Tibial nerve (tissue), 4 donors: ENCODE measurements at regions not wholly inside any gene's neighbourhood (a gene's known extent, or its start where the extent isn't known, plus 50 kb on each side); places are given as distances from the start of the nearest gene placed in this dataset.
"Not testable (repeated sequence)": the region's sequence is repeated elsewhere in the genome, so short reads cannot be mapped to it uniquely, and the experiment has no call there.

ENCODE experiments used
- DNase-seq, 2 donors: peaks; one replicate each; pipeline ENCODE4 v3.0.0-alpha.2; 2019; ENCODE audit warnings: low spot score in 2 of 2
- H3K27ac ChIP-seq, 4 donors: fragments of 200-600 bp; sonication (generic) in 3 of 4; one replicate each; pipeline ENCODE4 v1.5.1; 2017 to 2019; ENCODE audit warnings: mild to moderate bottlenecking in 1 of 4
- H3K27me3 ChIP-seq, 2 donors: fragments of 200-600 bp; sonication (generic) in 1 of 2; one replicate each; pipeline versions ENCODE4 v1.5.1 to v1.6.0; 2017 to 2019
- H3K36me3 ChIP-seq, 3 donors: fragments of 200-600 bp; sonication (generic); one replicate each; pipeline ENCODE4 v1.5.1; 2018 to 2019
- H3K4me1 ChIP-seq, 4 donors: fragments of 200-600 bp; sonication (generic) in 3 of 4; one replicate each; pipeline ENCODE4 v1.5.1; 2017 to 2019
- H3K4me3 ChIP-seq, 4 donors: fragments of 200-600 bp; sonication (generic) in 3 of 4; one replicate each; pipeline ENCODE4 v1.5.1; 2017 to 2019; ENCODE audit warnings: mild to moderate bottlenecking in 1 of 4, moderate library complexity in 1 of 4
- H3K9me3 ChIP-seq, 4 donors: fragments of 200-600 bp; sonication (generic) in 3 of 4; one replicate each; pipeline ENCODE4 v1.5.1; 2017 to 2019
- CTCF ChIP-seq, 5 experiments: fragments of 200-600 bp in 3 of 5; fragments of 450-650 bp in 2 of 5; sonication (generic) in 3 of 5; IDR thresholded peaks; one replicate each; pipeline ENCODE4 v1.5.1; 2016 to 2019; ENCODE audit warnings: antibody characterized with exemption in 5 of 5, mild to moderate bottlenecking in 3 of 5, moderate library complexity in 2 of 5
- EP300 ChIP-seq, 2 donors: sonication (generic); formaldehyde crosslinking; IDR thresholded peaks; one replicate each; pipeline ENCODE4 v1.6.1; 2017; ENCODE audit warnings: antibody characterized with exemption in 2 of 2, mild to moderate bottlenecking in 1 of 2
- POLR2A ChIP-seq, 2 donors: fragments of 450-650 bp; IDR thresholded peaks; one replicate each; pipeline ENCODE4 v1.6.1; 2017; ENCODE audit warnings: antibody characterized with exemption in 2 of 2, mild to moderate bottlenecking in 2 of 2, moderate library complexity in 2 of 2
- WGBS, 2 donors: methylation state at CpG; one replicate each; pipeline ENCODE4 v1.1.5; 2018; 5-methylcytosine and 5-hydroxymethylcytosine counted together

DNA sequence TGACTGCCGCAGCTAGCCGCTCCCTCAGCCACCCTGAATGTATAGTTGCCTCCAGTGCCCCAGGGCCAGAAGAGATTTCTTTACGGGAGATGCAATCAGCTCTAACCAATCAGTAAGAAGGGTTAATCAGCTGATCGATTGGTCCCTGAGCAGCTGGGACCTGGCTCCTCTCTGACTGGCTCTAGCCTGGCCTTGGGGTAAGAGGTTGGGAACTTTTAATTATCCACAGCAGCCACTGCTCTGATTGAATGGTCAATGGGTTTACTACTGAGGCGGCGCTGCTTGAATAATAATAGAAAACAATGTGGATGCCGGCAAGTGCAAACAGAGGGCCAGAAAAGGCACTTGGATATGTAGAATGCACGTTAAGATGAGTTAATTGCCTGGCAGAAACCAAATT lies 99.8 kb downstream of the TFAP2A start:
- H3K36me3 ChIP-seq = no peaks in the 10 kb centered on the region
- peaks cover 0 to 4% (median 0%) of the 10 kb centered on the region in 4 donors for H3K9me3 ChIP-seq
- no peak for DNase-seq
- 40 to 54% methylated on average over 8 of the region's 8 CpGs for WGBS, 2 donors
- no peak for TF ChIP-seq POLR2A (IDR thresholded peaks at IDR 0.05)
- TF ChIP-seq CTCF (IDR thresholded peaks at IDR 0.05) = no peak
- no peak for TF ChIP-seq EP300 (IDR thresholded peaks at IDR 0.05)
- peak overlapping the region in 1 of 4 donors; percentile 83 for H3K27ac ChIP-seq
- H3K27me3 ChIP-seq = peaks cover 0 to 3% of the 10 kb centered on the region in 2 donors
- no peak overlapping the region for H3K4me3 ChIP-seq
- peaks cover 0 to 8% (median 0%) of the 10 kb centered on the region in 4 donors for H3K4me1 ChIP-seq

GRCh38 chr6:10314163-10314955 lies 100.5 kb downstream of the TFAP2A start:
- Histone ChIP-seq H3K4me3 (no peak overlapping the region), H3K27ac (no peak overlapping the region), H3K4me1 (peaks cover 0 to 8% (median 0%) of the 10 kb centered on the region in 4 donors), H3K36me3 (no peaks in the 10 kb centered on the region), H3K27me3 (peaks cover 0 to 3% of the 10 kb centered on the region in 2 donors), H3K9me3 (peaks cover 0 to 4% (median 0%) of the 10 kb centered on the region in 4 donors)
- TF ChIP-seq CTCF (IDR thresholded peaks at IDR 0.05) (no peak), EP300 (IDR thresholded peaks at IDR 0.05) (no peak), POLR2A (IDR thresholded peaks at IDR 0.05) (no peak)
- DNase-seq = no peak
- 60 to 61% methylated on average over 17 of the region's 17 CpGs for WGBS, 2 donors

DNA sequence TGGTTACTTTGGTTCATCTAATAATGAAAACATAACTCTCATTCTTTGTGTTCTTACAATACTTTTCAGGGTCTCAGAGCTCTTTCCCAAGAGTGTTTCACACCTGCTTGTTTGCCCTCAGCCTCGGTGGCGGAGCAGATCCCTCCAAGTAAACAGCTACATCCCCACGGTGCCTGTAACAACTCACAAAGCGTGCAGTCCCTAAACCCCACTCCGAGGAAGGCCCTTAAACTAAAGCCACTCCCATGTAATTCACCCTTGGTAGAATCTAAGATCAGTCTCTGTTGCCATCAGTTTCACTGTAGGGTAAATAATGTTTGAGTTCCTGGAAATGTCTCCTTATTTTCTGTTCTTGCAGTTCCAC lies 101.1 kb downstream of the TFAP2A start:
- no peak overlapping the region for H3K27ac ChIP-seq

GRCh38 chr6:10312445-10312844 lies 102.4 kb downstream of the TFAP2A start:
- no peak for DNase-seq
- Histone ChIP-seq H3K27ac (no peak overlapping the region), H3K9me3 (no peaks in the 10 kb centered on the region), H3K36me3 (no peaks in the 10 kb centered on the region), H3K4me1 (peaks cover 0 to 8% (median 0%) of the 10 kb centered on the region in 4 donors), H3K27me3 (peaks cover 0 to 4% of the 10 kb centered on the region in 2 donors), H3K4me3 (no peak overlapping the region)
- TF ChIP-seq CTCF (IDR thresholded peaks at IDR 0.05) (no peak), EP300 (IDR thresholded peaks at IDR 0.05) (no peak), POLR2A (IDR thresholded peaks at IDR 0.05) (no peak)
- 74 to 76% methylated on average over 11 of the region's 11 CpGs for WGBS, 2 donors

More for the DNA sequence above, 101.1 kb downstream of the TFAP2A start:
- Histone ChIP-seq H3K9me3 (peaks cover 0 to 2% (median 0%) of the 10 kb centered on the region in 4 donors), H3K4me1 (peaks cover 0 to 8% (median 0%) of the 10 kb centered on the region in 4 donors), H3K4me3 (no peak overlapping the region), H3K27me3 (peaks cover 0 to 3% of the 10 kb centered on the region in 2 donors), H3K36me3 (no peaks in the 10 kb centered on the region)
- WGBS, 2 donors = 50 to 63% methylated on average over 5 of the region's 5 CpGs
- no peak for TF ChIP-seq EP300 (IDR thresholded peaks at IDR 0.05)
- no peak for TF ChIP-seq POLR2A (IDR thresholded peaks at IDR 0.05)
- no peak for TF ChIP-seq CTCF (IDR thresholded peaks at IDR 0.05)
- no peak for DNase-seq

GRCh38 chr6:10311546-10312405 lies 103.1 kb downstream of the TFAP2A start:
- H3K9me3 ChIP-seq, H3K4me1 ChIP-seq, H3K36me3 ChIP-seq, H3K27me3 ChIP-seq, DNase-seq, H3K4me3 ChIP-seq, H3K27ac ChIP-seq: not testable (repeated sequence)
- 91 to 93% methylated on average over 14 of the region's 14 CpGs for WGBS, 2 donors
